SK-N-SH treated with all-trans-retinoic acid at 6 μM for 48 hours (cell line): ENCODE measurements at regions not wholly inside any gene's neighbourhood (a gene's known extent, or its start where the extent isn't known, plus 50 kb on each side); places are given as distances from the start of the nearest gene placed in this dataset.

Experiments
- CSDC2 ChIP-seq: fragments of 250-450 bp; sonication (Bioruptor Pico); IDR thresholded peaks from 2 replicates; pipeline ENCODE4 v1.5.0; 2020; ENCODE audit warnings: mild to moderate bottlenecking, moderate library complexity
- ESRRG ChIP-seq: fragments of 250-450 bp; sonication (Bioruptor Pico); IDR thresholded peaks from 2 replicates; pipeline ENCODE4 v1.6.1; 2021; ENCODE audit warnings: mild to moderate bottlenecking
- OSR1 ChIP-seq: fragments of 250-450 bp; sonication (Bioruptor Pico); IDR thresholded peaks from 2 replicates; pipeline ENCODE4 v1.8.0; 2022; ENCODE audit warnings: moderate library complexity, mild to moderate bottlenecking, inconsistent platforms
- PPARA ChIP-seq: fragments of 250-450 bp; sonication (Bioruptor Pico); IDR thresholded peaks from 2 replicates; pipeline ENCODE4 v1.5.0; 2020; ENCODE audit warnings: mild to moderate bottlenecking, borderline replicate concordance
- SNAI2 ChIP-seq: fragments of 250-450 bp; sonication (Bioruptor Pico); IDR thresholded peaks from 2 replicates; pipeline ENCODE4 v1.5.0; 2020; ENCODE audit warnings: mild to moderate bottlenecking, moderate library complexity
- TCF4 ChIP-seq: fragments of 250-450 bp; sonication (Bioruptor Pico); IDR thresholded peaks from 2 replicates; pipeline ENCODE4 v1.8.0; 2021; ENCODE audit warnings: mild to moderate bottlenecking, moderate library complexity, borderline replicate concordance
- TOX ChIP-seq: fragments of 250-450 bp; sonication (Bioruptor Pico); IDR thresholded peaks from 2 replicates; pipeline ENCODE4 v1.8.0; 2021; ENCODE audit warnings: mild to moderate bottlenecking, moderate library complexity, borderline replicate concordance
- ZFP30 ChIP-seq: fragments of 450-650 bp; formaldehyde crosslinking; IDR thresholded peaks from 2 replicates; pipeline ENCODE4 v1.5.0; 2022; ENCODE audit warnings: mild to moderate bottlenecking, moderate library complexity
- ZNF70 ChIP-seq: fragments of 450-650 bp; formaldehyde crosslinking; IDR thresholded peaks from 2 replicates; pipeline ENCODE4 v1.5.0; 2020; ENCODE audit warnings: mild to moderate bottlenecking, moderate library complexity
- TF ChIP-seq, protein P1 (sequence below): fragments of 250-450 bp; sonication (Bioruptor Pico); IDR thresholded peaks from 2 replicates; pipeline ENCODE4 v1.8.0; 2021; ENCODE audit warnings: low read depth, mild to moderate bottlenecking, moderate library complexity, borderline replicate concordance
- TF ChIP-seq, protein P2 (sequence below): fragments of 250-450 bp; sonication (Bioruptor Pico); IDR thresholded peaks from 2 replicates; pipeline ENCODE4 v1.5.1; 2020; ENCODE audit warnings: low read depth, mild to moderate bottlenecking, moderate library complexity
- TF ChIP-seq, protein P3 (sequence below): fragments of 250-450 bp; sonication (Bioruptor Pico); IDR thresholded peaks from 2 replicates; pipeline ENCODE4 v1.8.0; 2020; ENCODE audit warnings: mild to moderate bottlenecking, moderate library complexity, borderline replicate concordance

DNA sequence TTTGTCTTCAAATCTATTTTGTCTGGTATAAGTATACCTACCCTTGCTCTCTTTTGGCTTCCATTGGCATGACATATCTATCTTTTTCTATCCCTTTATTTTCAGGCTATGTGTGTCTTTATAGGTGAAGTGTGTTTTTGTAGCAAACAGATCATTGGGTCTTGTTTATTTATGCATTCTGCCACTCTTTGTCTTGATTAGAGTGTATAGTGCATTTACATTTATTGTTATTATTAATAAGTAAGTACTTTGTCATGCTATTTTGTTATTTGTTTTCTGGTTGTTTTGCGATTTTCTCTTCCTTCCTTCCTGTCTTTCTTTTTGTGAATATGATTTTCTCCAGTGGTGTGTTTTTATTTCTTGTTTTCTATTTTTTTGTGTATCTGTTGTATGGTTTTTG is 188.6 kb downstream of the GLUD2 start:
- TF ChIP-seq, protein P1, sequence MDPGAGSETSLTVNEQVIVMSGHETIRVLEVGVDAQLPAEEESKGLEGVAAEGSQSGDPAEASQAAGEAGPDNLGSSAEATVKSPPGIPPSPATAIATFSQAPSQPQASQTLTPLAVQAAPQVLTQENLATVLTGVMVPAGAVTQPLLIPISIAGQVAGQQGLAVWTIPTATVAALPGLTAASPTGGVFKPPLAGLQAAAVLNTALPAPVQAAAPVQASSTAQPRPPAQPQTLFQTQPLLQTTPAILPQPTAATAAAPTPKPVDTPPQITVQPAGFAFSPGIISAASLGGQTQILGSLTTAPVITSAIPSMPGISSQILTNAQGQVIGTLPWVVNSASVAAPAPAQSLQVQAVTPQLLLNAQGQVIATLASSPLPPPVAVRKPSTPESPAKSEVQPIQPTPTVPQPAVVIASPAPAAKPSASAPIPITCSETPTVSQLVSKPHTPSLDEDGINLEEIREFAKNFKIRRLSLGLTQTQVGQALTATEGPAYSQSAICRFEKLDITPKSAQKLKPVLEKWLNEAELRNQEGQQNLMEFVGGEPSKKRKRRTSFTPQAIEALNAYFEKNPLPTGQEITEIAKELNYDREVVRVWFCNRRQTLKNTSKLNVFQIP (CRISPR knock-in tag): no peak
- TF ChIP-seq CSDC2 (CRISPR knock-in tag) (no peak), PPARA (no peak), ZNF70 (CRISPR knock-in tag) (no peak), OSR1 (no peak), SNAI2 (CRISPR knock-in tag) (no peak), ESRRG (no peak), TCF4 (CRISPR knock-in tag) (no peak), TOX (no peak), ZFP30 (CRISPR knock-in tag) (no peak)
- TF ChIP-seq, protein P2, sequence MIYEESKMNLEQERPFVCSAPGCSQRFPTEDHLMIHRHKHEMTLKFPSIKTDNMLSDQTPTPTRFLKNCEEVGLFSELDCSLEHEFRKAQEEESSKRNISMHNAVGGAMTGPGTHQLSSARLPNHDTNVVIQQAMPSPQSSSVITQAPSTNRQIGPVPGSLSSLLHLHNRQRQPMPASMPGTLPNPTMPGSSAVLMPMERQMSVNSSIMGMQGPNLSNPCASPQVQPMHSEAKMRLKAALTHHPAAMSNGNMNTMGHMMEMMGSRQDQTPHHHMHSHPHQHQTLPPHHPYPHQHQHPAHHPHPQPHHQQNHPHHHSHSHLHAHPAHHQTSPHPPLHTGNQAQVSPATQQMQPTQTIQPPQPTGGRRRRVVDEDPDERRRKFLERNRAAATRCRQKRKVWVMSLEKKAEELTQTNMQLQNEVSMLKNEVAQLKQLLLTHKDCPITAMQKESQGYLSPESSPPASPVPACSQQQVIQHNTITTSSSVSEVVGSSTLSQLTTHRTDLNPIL: no peak
- TF ChIP-seq, protein P3, sequence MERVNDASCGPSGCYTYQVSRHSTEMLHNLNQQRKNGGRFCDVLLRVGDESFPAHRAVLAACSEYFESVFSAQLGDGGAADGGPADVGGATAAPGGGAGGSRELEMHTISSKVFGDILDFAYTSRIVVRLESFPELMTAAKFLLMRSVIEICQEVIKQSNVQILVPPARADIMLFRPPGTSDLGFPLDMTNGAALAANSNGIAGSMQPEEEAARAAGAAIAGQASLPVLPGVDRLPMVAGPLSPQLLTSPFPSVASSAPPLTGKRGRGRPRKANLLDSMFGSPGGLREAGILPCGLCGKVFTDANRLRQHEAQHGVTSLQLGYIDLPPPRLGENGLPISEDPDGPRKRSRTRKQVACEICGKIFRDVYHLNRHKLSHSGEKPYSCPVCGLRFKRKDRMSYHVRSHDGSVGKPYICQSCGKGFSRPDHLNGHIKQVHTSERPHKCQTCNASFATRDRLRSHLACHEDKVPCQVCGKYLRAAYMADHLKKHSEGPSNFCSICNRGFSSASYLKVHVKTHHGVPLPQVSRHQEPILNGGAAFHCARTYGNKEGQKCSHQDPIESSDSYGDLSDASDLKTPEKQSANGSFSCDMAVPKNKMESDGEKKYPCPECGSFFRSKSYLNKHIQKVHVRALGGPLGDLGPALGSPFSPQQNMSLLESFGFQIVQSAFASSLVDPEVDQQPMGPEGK: no peak
